ENCODE measurements at regions not wholly inside any gene's neighbourhood (a gene's known extent, or its start where the extent isn't known, plus 50 kb on each side); places are given as distances from the start of the nearest gene placed in this dataset.
"Not testable (repeated sequence)": the region's sequence is repeated elsewhere in the genome, so short reads cannot be mapped to it uniquely, and the experiment has no call there.

GRCh38 chr1:67601955-67602354 lies 83.0 kb upstream of the GADD45A start:
- ATAC-seq (no peak), DNase-seq (no peak)
- intact Hi-C loops (cut with DNase I, micrococcal nuclease) = no loop called here

DNA sequence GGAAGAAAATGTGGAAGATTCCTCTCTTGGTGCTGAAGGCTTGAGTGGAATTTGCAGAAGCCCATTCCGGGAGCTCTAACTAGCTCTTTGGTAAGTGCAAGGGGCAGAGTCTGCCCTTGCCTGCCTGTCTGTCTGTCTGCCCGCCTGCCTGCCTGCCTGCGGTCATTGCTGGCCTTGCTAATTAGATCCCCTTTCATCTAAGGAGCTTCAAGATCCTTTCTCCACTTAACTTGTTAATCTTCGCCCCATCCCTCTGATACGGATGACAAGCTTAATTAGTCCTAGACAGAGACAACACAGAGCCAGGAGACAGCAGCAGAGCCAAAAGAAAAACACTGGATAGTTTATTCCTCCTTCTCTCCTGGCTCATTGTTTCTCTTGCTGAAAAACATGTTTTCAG lies 80.2 kb upstream of the GADD45A start:
- ATAC-seq (no peak), DNase-seq (no peak)
- intact Hi-C loops (cut with DNase I, micrococcal nuclease) = no loop called here

DNA sequence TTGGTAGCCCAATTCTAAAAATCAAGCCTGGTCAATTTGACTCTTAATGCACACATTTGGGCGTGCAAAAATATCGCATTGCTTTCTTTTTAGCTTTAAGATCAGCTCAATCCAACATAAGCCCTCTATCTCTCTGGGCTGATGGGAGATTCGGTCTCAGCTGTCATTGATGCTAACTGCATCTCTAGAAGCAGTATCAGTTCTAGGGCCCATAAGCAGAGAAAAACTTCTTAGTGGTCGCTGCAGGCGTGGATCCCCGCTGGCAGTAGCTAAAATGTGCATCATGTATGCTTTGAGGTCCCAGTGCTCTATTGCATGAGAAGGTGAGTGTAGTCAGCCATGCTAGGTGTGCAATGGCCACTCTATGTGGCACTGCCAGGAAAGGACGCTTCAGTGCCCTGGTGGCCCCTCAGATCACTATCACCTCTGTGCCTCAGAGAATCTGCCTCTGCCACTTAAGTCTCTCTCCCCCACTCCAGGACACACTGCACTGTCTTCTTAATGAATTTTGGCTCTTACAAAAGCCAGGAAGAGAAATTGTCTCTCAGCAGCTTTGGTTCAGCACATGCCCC lies 79.7 kb upstream of the GADD45A start:
- ATAC-seq (no peak), DNase-seq (no peak)
- intact Hi-C loops (cut with DNase I, micrococcal nuclease) = no loop called here

GRCh38 chr1:67607286-67607685 lies 77.7 kb upstream of the GADD45A start:
- DNase-seq = no peak
- intact Hi-C loops (cut with DNase I, micrococcal nuclease) = no loop called here
- no peak for ATAC-seq

DNA sequence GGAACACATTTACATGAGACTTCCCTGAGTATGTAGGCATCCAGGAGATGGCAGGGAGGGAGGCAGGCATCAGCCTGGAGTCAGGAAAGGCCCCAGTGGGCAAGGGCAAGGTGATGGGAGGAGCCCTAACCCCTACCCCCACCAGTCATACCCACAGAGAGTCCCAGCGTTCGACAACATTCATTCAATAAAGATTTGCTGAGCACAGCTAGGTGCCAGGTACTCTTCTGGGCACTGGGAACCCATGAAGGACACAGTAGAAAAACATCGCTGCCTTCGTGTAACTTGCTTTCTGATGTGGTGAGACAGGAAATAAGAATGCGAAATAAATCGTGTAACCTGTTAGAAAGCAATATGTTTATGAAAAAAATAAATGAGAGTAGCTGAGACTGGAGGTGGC lies 77.3 kb upstream of the GADD45A start:
- intact Hi-C loops (cut with DNase I, micrococcal nuclease) = no loop called here
- DNase-seq (no peak), ATAC-seq (no peak)

DNA sequence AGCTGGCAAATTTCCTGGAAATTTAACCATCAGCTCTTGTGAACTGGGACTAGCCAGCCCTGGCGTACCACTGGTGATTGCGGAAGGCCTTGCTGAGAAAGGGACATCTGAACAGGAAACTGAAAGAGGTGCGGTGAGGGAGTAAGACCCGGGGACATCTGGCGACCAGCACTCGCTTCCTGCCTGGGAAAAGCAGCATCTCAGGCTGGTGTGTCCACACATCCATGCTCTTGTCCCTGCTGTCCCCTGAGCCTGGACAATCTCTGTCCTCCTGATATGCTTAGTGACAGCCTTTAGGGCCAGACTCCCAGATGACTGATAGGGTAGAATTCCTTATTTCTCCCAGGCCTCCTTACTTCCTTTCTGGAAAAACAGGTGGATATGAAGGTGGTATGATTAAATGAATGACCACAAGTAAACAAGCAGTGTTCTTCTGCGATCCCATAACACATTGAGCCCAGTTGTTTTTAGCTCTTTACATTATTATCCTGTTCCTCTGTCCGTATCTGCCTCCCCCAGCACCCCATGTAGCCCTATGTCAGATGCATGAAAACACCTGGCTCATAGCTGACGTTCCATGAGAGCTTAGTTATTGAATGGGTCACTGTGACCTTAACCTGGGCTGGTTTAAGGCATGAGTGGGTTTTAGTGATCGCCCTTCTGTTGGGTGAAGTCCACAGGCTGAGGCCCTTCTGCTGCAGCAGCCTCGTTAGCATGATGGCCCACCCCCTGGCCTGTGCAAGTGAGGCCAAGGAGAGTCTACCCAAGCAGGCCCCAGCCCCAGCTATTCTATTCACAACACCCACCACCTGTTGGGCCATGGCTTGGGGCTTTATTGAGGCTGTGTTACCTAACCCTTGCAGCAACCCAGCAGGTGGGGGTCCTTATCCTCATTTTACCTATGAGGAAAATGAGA lies 76.1 kb upstream of the GADD45A start:
- DNase-seq (no peak), ATAC-seq (no peak)
- intact Hi-C loops (cut with DNase I, micrococcal nuclease) = no loop called here

DNA sequence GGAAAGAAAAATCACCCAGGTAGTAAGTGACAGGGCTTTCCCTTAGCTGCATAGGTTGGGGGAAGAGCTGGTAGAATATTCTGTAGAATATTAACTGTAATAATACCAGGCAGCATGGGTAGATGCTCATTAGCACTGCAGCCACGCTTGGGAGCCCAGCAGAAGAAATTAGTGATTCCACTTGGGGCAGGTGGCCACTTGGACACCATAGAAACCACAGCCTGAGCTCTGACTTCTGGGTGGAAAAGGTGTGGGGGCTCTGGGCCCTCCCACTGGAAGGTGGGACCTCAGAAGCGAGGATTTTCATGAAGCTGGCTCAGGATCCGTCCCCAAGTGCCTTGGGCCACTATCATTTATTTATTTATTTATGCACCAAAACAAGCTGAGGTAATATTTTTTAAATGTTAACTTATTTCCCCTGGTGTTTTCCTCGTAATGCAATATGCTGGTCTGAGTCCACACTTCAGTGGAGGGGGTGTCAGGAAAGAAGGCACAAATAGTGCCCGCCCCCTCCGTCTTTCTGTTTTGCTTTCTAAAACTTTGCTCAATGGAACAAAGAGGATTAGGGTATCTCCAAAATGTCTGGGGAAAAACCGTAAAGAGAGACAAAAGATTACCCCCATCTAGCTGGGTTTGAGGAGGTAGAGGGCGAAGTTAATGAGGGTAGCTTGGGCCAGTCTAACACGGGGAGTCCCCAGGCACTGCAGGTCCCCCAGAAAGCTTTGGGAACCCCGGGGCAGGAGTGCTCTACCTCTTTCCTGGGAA lies 75.2 kb upstream of the GADD45A start:
- DNase-seq = no peak
- intact Hi-C loops (cut with DNase I, micrococcal nuclease) = no loop called here
- no peak for ATAC-seq

GRCh38 chr1:67610450-67610849 lies 74.6 kb upstream of the GADD45A start:
- intact Hi-C loops (cut with DNase I, micrococcal nuclease) = no loop called here
- DNase-seq (no peak), ATAC-seq (no peak)

DNA sequence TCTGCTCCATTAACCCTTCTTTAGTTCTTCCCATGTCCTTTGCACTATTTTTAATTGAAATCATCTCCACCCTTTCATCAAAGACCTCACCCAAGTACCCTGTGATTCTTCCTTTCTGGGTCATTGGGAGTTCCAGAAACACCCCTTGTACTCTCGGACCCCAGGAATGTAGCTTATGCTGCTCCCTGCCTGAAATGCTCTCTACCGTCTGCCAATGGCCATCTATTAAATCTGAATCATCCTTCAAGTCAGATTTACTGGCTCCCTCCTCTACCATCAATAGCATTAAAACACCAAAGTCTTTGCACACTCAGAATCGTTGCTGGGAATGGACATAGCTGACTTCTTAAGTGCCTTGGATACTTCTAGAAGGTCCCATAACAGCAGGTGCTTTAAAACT lies 73.2 kb upstream of the GADD45A start:
- no peak for DNase-seq
- intact Hi-C loops (cut with DNase I, micrococcal nuclease) = no loop called here
- no peak for ATAC-seq

DNA sequence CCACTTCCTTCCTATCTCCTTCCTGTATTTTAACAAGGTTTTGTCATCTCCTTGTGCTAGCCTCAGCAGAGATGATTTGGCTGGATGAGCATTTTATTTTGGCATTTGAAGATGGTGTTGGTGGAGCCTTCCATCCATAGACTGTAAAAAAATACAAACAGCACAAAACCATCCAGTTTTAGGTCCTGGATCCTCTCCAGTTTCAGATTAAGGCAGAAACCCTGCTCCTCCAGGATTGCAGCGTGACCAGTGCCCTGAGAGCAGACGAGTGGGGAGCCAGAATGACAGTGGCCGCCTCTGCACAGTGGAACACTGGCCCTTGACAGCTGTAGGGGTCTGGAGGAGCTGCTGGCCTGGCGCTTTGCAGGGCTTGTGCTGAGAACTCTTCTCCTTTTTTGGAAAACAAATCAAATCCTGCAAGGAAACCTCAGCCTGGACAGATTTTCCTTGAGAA lies 72.2 kb upstream of the GADD45A start:
- ATAC-seq (no peak), DNase-seq (no peak)
- intact Hi-C loops (cut with DNase I, micrococcal nuclease) = no loop called here

GRCh38 chr1:67613479-67613878 lies 71.5 kb upstream of the GADD45A start:
- DNase-seq; intact Hi-C loops (cut with DNase I, micrococcal nuclease); ATAC-seq: not testable (repeated sequence)

DNA sequence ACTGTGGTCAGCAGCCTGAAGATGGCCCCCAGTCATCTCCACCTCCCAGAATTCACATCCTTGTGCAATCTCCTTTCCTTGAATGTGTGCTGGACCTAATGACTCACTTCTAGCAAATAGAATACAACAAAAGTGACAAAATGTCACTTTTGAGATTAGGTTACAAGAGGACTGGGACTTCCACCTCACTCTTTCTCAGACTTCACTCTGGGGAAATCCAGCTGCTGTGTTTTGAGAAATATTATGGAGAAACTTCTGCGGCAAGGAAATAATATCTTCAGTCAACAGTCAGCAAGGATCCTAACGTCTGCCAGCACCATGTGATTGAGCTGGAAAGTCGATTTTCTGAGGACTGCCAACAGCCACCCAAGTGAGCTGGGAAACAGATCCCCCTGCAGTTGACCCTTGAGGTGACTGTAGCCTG lies 70.5 kb upstream of the GADD45A start:
- intact Hi-C loops (cut with DNase I, micrococcal nuclease) = no loop called here

GRCh38 chr1:67615886-67616285 lies 69.1 kb upstream of the GADD45A start:
- DNase-seq = no peak
- intact Hi-C loops (cut with DNase I, micrococcal nuclease) = no loop called here
- no peak for ATAC-seq

More for the DNA sequence above, 70.5 kb upstream of the GADD45A start:
- ATAC-seq (no peak), DNase-seq (no peak)

DNA sequence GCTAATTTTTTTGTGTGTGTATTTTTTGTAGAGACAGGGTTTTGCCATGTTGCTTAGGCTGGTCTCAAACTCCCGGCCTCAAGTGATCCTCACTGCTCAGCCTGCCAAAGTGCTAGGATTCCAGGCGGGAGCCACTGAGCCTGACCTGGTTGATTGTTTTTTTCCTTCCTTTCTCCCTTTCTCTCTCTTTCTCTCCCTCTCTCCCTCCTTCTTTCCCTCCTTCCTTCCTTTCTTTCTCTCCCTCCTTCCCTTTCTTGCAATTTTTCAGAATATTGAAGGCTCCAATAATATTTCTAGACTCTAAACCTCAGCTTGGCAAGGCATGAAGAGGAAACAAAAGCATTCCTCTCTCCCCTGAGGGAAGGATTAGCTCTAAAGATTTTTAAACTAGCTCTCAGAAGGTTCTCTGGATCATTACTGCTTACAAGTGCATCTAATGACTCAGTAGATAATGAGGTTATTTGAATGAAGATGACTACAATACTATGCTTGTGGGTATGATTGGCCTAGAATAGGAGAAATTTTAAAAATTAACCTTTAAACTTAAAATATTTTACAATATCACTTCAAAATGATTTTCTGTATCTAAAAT lies 68.5 kb upstream of the GADD45A start:
- intact Hi-C loops (cut with DNase I, micrococcal nuclease) = no loop called here
- DNase-seq (no peak), ATAC-seq (no peak)

DNA sequence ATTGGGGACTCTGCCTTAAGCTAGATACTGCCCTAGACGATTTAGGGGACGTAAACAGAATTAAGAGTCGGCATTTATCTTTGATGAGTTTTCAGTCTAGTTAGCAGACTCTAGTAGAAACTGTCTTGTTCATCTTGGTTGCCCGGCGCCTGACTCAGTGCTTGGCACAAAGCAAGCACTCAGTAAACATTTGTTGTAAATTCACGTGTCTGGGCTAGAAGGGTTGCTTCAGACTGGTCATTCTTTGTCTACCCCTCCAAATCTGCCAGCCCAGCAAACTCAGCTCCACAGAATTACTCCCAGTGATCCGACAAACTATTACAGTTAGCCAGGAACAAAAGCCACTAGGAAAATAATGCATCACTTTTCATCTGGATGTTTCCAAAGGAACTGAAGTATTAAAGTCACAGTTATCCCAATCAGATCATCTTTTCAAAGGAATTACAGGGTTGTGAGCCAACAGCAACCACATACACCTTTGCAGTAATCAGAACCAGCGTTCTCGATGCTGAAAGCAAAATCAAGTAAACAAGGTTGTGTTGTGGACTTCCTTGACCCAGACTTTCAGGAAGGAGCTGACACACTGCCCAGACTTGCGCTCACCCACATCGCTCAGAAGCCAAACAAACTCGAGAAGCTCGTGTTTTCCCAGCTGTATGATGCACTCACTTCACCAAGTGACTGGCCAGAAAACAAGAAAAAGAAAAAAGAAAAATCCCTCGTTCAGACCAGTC lies 66.5 kb upstream of the GADD45A start:
- intact Hi-C loops (cut with DNase I, micrococcal nuclease) = no loop called here
- peak in 1 of 2 donors; percentile 24 for DNase-seq
- peak; percentile 57 for ATAC-seq

DNA sequence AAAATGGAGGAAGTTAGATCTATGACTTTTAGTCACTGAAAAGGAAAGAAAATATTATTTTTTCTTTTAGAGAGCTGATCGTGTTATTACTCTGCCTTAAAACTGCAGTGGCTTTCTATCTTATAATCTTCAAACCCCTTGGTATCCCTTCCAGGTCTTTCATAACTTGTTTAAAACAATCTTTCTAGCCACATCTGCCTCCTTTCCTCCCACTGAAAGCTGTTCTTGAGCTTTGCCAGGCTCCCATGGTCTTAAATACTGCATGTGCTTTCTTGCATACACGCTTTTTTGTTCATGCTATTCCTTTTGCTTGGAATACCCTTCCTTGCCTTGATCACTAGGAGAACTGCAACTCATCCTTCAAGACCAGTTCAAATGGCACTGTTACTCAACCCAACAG lies 65.9 kb upstream of the GADD45A start:
- ATAC-seq = no peak
- intact Hi-C loops (cut with DNase I, micrococcal nuclease) = no loop called here

DNA sequence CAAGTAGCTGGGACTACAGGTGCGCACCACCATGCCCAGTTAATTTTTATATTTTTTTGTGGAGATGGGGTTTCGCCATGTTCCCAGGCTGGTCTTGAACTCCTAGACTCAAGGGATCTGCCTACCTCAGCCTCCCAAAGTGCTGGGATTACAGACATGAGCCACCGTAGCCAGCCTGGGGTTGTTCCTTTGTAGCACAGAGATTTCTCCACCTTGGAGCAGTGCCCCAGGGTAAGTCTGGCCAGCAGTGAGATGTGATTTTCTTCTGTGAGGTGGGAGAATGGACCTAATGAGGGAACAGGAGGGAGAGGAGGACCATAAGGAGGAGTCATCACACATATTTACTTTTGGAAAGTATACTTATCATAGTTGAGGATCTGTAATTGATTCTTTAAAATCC lies 61.1 kb upstream of the GADD45A start:
- intact Hi-C loops (cut with DNase I, micrococcal nuclease) = no loop called here
- no peak for ATAC-seq

More for the DNA sequence above, 65.9 kb upstream of the GADD45A start:
- no peak for DNase-seq

DNA sequence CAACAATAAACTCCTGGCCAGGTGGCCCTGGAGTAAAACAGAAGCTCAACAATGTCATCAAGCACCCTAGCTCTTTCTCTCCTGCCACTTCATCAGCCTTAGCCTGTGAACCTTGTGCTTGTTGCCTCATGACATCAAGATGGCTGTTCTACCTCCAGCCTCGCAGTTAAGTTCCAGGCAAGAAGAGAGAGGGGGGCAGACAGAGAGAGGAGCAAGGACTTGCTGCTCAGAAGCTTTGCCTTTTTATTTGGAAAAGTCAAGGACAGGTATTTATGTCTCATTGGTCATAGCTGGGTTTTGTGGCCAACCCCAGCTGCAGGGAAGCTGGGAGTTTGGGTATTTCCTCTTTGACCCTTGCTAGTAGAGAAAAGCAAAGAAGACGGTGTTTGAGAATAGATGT lies 60.3 kb upstream of the GADD45A start:
- DNase-seq = no peak
- intact Hi-C loops (cut with DNase I, micrococcal nuclease) = no loop called here
- no peak for ATAC-seq

More for the DNA sequence above, 61.1 kb upstream of the GADD45A start:
- no peak for DNase-seq

All from left colon (tissue), 2 donors.